CD4-positive, alpha-beta memory T cell (primary cell): ENCODE measurements at regions not wholly inside any gene's neighbourhood (a gene's known extent, or its start where the extent isn't known, plus 50 kb on each side); places are given as distances from the start of the nearest gene placed in this dataset.

Experiments used
- CTCF ChIA-PET: fragments of 350-600 bp; sonication (Branson Sonifier 250); formaldehyde crosslinking; loops from one replicate; lab custom pipeline; 2021; ENCODE audit warnings: inconsistent platforms; ENCODE audit not compliant: partially characterized antibody; lab: Charles Lee
- POLR2A ChIA-PET: fragments of 350-600 bp; sonication (Branson Sonifier 250); formaldehyde crosslinking; loops from one replicate; lab custom pipeline; 2021; ENCODE audit not compliant: partially characterized antibody; lab: Charles Lee
- DNase-seq, 5 donors: peaks; one replicate each; pipeline versions ENCODE4 v3.0.0 to v3.0.0-alpha.2; 2020 to 2022; ENCODE audit warnings: mixed read lengths in 1 of 5
- H3K27ac ChIP-seq: one replicate; pipeline ENCODE4 v1.7.0; 2013; ENCODE audit warnings: low read depth, low read length
- H3K27me3 ChIP-seq: 2 replicates; pipeline ENCODE4 v1.7.0; 2013; ENCODE audit warnings: mild to moderate bottlenecking, low read length, moderate library complexity; ENCODE audit not compliant: insufficient read depth
- H3K36me3 ChIP-seq: 2 replicates; pipeline ENCODE4 v1.7.0; 2013; ENCODE audit warnings: mild to moderate bottlenecking, low read length, moderate library complexity; ENCODE audit not compliant: insufficient read depth
- H3K4me1 ChIP-seq: 2 replicates; pipeline ENCODE4 v1.7.0; 2013; ENCODE audit warnings: mild to moderate bottlenecking, low read length, moderate library complexity; ENCODE audit not compliant: insufficient read depth
- H3K4me3 ChIP-seq, 2 donors: one replicate each; pipeline ENCODE4 v1.7.0; 2013; ENCODE audit warnings: low read length in 2 of 2, mild to moderate bottlenecking in 1 of 2
- H3K9me3 ChIP-seq, 2 donors: one replicate each; pipeline ENCODE4 v1.7.0; 2013; ENCODE audit warnings: low read length in 2 of 2, control low read depth in 1 of 2; ENCODE audit not compliant: control insufficient read depth in 1 of 2
- H3K27ac Mint-ChIP-seq, 7 donors: one replicate each; pipeline ENCODE4 v1.8.0; 2020 to 2021; ENCODE audit warnings: mixed read lengths in 7 of 7, mild to moderate bottlenecking in 6 of 7, inconsistent platforms in 3 of 7, moderate library complexity in 3 of 7
- H3K27me3 Mint-ChIP-seq, 2 donors: one replicate each; pipeline ENCODE4 v1.8.0; 2020 to 2021; ENCODE audit warnings: mixed read lengths in 2 of 2
- H3K36me3 Mint-ChIP-seq, 2 donors: one replicate each; pipeline ENCODE4 v1.8.0; 2020 to 2021; ENCODE audit warnings: mixed read lengths in 2 of 2, inconsistent platforms in 1 of 2, mild to moderate bottlenecking in 1 of 2
- H3K4me1 Mint-ChIP-seq, 4 donors: one replicate each; pipeline ENCODE4 v1.8.0; 2020 to 2021; ENCODE audit warnings: mixed read lengths in 4 of 4, mild to moderate bottlenecking in 1 of 4
- H3K4me3 Mint-ChIP-seq, 8 donors: one replicate each; pipeline ENCODE4 v1.8.0; 2020 to 2021; ENCODE audit warnings: mixed read lengths in 8 of 8, mild to moderate bottlenecking in 7 of 8, moderate library complexity in 6 of 8, inconsistent platforms in 3 of 8
- H3K9me3 Mint-ChIP-seq, 8 donors: one replicate each; pipeline ENCODE4 v1.8.0; 2020 to 2021; ENCODE audit warnings: mixed read lengths in 8 of 8, mild to moderate bottlenecking in 5 of 8, inconsistent platforms in 3 of 8, moderate library complexity in 1 of 8
- intact Hi-C: fragments of 100-400 bp; cut with micrococcal nuclease; formaldehyde crosslinking; loops from one replicate; pipeline ENCODE4 v1.15.1; 2023

DNA sequence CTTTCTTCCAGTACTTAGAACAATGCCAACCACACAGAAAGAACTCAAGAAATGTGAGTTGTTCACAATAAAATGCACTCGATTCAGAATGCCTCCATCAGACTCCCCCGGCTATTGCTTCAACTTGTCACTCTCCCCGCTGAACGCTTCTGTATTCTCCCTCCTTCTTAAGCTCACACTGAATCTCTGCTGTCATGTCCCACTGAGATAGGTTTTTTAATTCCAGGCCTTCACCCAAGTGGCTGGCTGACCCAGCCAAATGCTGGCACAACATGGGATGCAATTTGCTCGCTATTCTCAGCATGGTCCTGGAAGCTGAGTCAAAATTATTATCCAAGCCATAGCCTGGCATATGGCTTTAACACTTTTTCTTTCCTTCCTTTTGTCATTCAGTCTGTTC lies 76.8 kb upstream of the SERP2 start:
- H3K9me3 Mint-ChIP-seq = peaks cover 0 to 5% (median 0%) of the 10 kb centered on the region in 8 donors
- ChIA-PET CTCF (no interaction called here), POLR2A (no interaction called here)
- H3K27ac Mint-ChIP-seq = no peak overlapping the region
- intact Hi-C loops = no loop called here
- H3K27ac ChIP-seq = no peak overlapping the region
- H3K36me3 ChIP-seq = no peaks in the 10 kb centered on the region
- no peaks in the 10 kb centered on the region for H3K27me3 ChIP-seq
- peaks cover 4 to 12% (median 8%) of the 10 kb centered on the region in 4 donors for H3K4me1 Mint-ChIP-seq
- H3K4me3 Mint-ChIP-seq = no peak overlapping the region
- DNase-seq = no peak
- H3K4me3 ChIP-seq = no peak overlapping the region
- no peaks in the 10 kb centered on the region for H3K4me1 ChIP-seq
- H3K9me3 ChIP-seq = no peaks in the 10 kb centered on the region
- H3K36me3 Mint-ChIP-seq = no peaks in the 10 kb centered on the region
- peaks cover 5 to 22% of the 10 kb centered on the region in 2 donors for H3K27me3 Mint-ChIP-seq

DNA sequence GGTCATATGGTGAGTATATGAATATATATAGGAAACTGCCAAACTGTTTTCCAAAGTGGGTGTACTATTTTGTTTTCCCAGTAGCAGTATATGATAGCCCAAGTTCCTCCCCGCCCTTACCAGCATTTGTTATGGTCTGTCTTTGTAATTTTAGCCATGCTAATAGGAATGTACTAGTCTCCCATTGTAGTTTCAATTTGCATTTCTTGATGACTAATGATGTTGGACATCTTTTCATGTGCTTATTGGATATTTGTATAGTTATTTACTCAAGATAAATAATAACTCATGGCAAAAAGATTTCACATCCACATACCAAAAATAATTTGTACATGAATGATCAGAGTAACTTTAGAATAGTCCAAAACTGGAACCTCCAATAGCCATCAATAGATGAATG lies 75.3 kb upstream of the SERP2 start:
- no peak overlapping the region for H3K27ac ChIP-seq
- ChIA-PET CTCF (no interaction called here), POLR2A (no interaction called here)
- H3K9me3 ChIP-seq = no peaks in the 10 kb centered on the region
- H3K4me3 Mint-ChIP-seq = no peak overlapping the region
- DNase-seq = no peak
- H3K4me3 ChIP-seq = no peak overlapping the region
- H3K27me3 Mint-ChIP-seq = peaks cover 8 to 27% of the 10 kb centered on the region in 2 donors
- peaks cover 4 to 12% (median 8%) of the 10 kb centered on the region in 4 donors for H3K4me1 Mint-ChIP-seq
- no peaks in the 10 kb centered on the region for H3K4me1 ChIP-seq
- peaks cover 0 to 5% (median 0%) of the 10 kb centered on the region in 8 donors for H3K9me3 Mint-ChIP-seq
- H3K27me3 ChIP-seq = no peaks in the 10 kb centered on the region
- no peaks in the 10 kb centered on the region for H3K36me3 Mint-ChIP-seq
- no peaks in the 10 kb centered on the region for H3K36me3 ChIP-seq
- no peak overlapping the region for H3K27ac Mint-ChIP-seq
- intact Hi-C loops = no loop called here

DNA sequence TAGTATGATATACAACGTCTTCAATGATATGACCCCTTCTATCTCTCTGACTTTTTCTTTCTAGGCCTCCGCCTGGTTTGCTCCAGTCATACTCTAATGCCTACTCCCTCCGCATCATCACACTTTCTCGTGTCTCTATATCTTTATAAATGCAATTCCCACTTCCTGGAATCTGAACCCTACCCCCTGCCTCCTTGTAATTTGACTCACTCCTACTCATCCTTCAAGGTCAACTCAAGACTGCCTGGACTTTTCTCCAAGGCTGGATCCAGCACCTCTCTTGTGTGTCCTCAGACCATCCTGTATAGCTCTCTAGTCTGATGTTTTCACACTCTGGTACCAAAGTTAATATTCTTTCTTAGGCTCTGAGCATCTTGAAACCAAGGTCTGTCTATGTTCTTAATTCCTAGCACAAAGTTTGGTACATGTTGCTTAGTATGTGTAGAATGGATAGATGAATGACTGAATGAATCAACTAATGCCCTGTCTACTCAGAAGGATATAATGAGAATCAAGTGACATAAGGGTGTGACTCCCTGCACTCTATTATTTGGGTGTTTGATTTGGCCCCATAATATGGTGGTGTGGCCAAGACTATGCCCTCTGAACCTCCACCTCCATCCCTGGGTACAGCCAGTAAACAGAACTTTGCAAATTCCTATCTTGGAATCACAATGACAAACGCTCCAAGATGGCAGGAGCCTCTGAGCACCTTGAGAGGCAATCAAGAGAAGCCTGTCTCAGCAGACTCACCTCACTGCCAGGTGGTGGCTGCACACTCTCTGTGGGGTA lies 74.3 kb upstream of the SERP2 start:
- no peak for DNase-seq
- Histone ChIP-seq H3K36me3 (no peaks in the 10 kb centered on the region), H3K4me1 (no peaks in the 10 kb centered on the region), H3K9me3 (no peaks in the 10 kb centered on the region), H3K4me3 (no peak overlapping the region), H3K27me3 (no peaks in the 10 kb centered on the region), H3K27ac (no peak overlapping the region)
- no peak overlapping the region for H3K27ac Mint-ChIP-seq
- CTCF ChIA-PET = no interaction called here
- peaks cover 2 to 5% (median 2%) of the 10 kb centered on the region in 4 donors for H3K4me1 Mint-ChIP-seq
- H3K9me3 Mint-ChIP-seq = peaks cover 0 to 5% (median 0%) of the 10 kb centered on the region in 8 donors
- POLR2A ChIA-PET = no interaction called here
- intact Hi-C loops = no loop called here
- no peaks in the 10 kb centered on the region for H3K36me3 Mint-ChIP-seq
- no peak overlapping the region for H3K4me3 Mint-ChIP-seq
- H3K27me3 Mint-ChIP-seq = peaks cover 8 to 27% of the 10 kb centered on the region in 2 donors

DNA sequence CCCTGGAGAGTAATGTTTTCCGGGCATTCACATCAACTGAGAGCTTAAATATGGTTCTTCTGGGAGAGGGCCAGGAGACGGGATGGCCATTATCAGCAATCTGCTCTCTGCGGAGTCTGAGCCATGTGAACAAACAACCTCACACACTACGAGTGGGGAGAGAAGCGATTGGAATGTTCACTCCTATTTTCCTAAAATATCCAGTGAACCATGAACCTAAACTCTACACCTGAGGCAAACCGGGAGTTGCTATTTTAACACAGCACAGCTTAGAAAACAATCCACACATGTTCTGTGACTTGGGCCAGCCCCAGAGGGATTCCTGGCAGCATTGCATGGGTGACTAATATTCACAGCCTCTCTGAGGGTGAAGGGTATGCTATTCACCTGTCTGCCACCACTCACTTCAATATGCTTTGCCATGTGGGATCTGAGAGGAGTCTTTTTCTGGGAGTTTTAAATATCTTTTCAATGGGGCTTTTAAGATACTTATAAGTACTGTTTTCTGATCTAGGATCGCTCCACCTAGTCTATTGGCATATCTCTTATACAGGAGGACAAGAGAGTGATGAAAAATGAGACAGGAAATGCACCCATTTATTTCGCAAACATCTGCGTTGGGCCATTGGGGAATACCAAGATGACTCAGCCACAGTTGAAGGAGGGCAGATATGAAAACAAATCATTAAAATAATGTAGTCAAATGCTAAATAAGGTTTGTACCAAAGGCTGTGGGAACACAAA lies 72.6 kb upstream of the SERP2 start:
- Mint-ChIP-seq H3K36me3 (no peaks in the 10 kb centered on the region), H3K4me1 (peaks cover 0 to 5% (median 3%) of the 10 kb centered on the region in 4 donors), H3K9me3 (peaks cover 0 to 5% (median 0%) of the 10 kb centered on the region in 8 donors), H3K27ac (no peak overlapping the region), H3K4me3 (no peak overlapping the region), H3K27me3 (peaks cover 8 to 30% of the 10 kb centered on the region in 2 donors)
- CTCF ChIA-PET = no interaction called here
- no peaks in the 10 kb centered on the region for H3K36me3 ChIP-seq
- intact Hi-C loops = no loop called here
- H3K4me3 ChIP-seq = no peak overlapping the region
- no peak overlapping the region for H3K27ac ChIP-seq
- H3K27me3 ChIP-seq = no peaks in the 10 kb centered on the region
- H3K9me3 ChIP-seq = no peaks in the 10 kb centered on the region
- no peak for DNase-seq
- POLR2A ChIA-PET = no interaction called here
- peaks cover under 1% of the 10 kb centered on the region for H3K4me1 ChIP-seq

DNA sequence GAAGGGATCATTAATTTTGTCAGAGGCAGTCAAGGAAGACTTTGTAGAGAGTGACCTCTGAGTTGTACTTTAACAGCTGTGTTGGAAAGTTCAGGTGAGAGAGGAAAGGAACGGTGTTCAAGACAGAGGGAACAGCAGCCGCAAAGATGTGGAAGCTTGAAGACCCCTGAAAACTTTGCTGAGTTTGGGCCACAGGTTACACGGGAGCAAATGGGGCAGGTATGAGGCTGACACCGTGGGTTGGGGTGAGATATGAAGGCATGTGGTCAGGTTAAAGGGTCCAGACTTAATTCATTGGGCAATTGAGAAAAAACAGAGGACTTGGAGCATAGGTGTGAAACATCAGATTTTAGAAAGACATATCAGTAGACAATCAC lies 72.0 kb upstream of the SERP2 start:
- intact Hi-C loops = no loop called here
- Mint-ChIP-seq H3K9me3 (peaks cover 0 to 5% (median 0%) of the 10 kb centered on the region in 8 donors), H3K27ac (no peak overlapping the region), H3K36me3 (no peaks in the 10 kb centered on the region), H3K27me3 (peaks cover 8 to 31% of the 10 kb centered on the region in 2 donors), H3K4me3 (no peak overlapping the region), H3K4me1 (peaks cover 0 to 7% (median 6%) of the 10 kb centered on the region in 4 donors)
- POLR2A ChIA-PET = no interaction called here
- CTCF ChIA-PET = no interaction called here
- Histone ChIP-seq H3K36me3 (no peaks in the 10 kb centered on the region), H3K27me3 (no peaks in the 10 kb centered on the region), H3K27ac (no peak overlapping the region), H3K9me3 (no peaks in the 10 kb centered on the region), H3K4me1 (peaks cover 6% of the 10 kb centered on the region), H3K4me3 (no peak overlapping the region)
- no peak for DNase-seq

DNA sequence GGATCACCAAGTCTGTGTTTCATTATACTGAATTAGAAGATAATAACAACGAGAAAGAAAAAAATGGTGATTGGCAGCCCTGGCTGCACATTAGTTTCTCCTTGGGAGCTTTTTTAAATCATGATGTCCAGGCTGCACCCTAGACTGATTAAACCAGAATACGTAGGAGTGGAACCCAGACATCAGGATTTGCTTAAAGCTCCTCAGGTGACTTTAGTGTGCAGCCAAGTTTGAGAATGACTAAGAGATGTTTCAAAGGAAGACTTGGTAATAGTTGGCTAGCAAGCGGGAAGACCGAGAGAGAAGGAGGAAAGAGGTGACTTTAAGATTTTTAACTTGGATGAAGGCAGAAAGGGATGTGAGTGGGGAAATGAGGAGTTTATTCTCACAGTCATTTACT lies 71.4 kb upstream of the SERP2 start:
- intact Hi-C loops = no loop called here
- Histone ChIP-seq H3K27ac (no peak overlapping the region), H3K36me3 (no peaks in the 10 kb centered on the region), H3K9me3 (no peaks in the 10 kb centered on the region), H3K4me1 (peaks cover 10% of the 10 kb centered on the region), H3K27me3 (no peaks in the 10 kb centered on the region), H3K4me3 (no peak overlapping the region)
- DNase-seq = no peak
- Mint-ChIP-seq H3K27me3 (peaks cover 8 to 28% of the 10 kb centered on the region in 2 donors), H3K9me3 (peaks cover 0 to 5% (median 0%) of the 10 kb centered on the region in 8 donors), H3K4me1 (peaks cover 0 to 12% (median 6%) of the 10 kb centered on the region in 4 donors), H3K27ac (no peak overlapping the region), H3K4me3 (no peak overlapping the region), H3K36me3 (no peaks in the 10 kb centered on the region)
- CTCF ChIA-PET = no interaction called here
- POLR2A ChIA-PET = no interaction called here

DNA sequence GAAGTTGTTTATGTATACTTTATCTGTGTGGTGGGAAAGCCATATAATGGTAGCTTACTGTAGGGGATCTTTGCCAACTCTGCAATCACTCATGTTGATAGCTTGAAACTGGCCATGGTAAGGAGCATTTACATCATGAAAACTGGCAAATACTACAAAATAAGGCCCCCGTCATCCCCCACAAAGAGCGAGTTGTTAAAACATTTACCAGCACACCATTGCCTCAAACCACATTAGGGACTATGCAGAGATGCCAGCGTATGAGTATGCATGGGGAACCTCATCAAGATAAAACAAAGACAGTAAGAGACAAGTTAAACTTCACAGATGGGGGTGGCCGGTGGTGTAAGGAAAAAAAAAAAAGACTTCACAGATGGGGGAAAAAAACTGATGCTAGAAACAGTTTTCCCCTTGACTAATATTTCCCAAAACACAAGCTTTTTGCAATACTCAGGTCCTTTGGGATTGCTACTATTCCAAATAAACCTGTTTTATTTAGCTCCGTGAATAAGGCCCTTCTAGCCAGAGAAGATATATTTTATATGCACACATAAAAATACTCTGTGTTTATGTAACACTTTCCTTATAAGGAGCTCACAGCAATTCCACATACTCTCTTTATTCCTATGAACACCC lies 70.6 kb upstream of the SERP2 start:
- peaks cover 0 to 5% (median 0%) of the 10 kb centered on the region in 8 donors for H3K9me3 Mint-ChIP-seq
- intact Hi-C loops = no loop called here
- H3K4me3 Mint-ChIP-seq = no peak overlapping the region
- CTCF ChIA-PET = no interaction called here
- H3K36me3 Mint-ChIP-seq = no peaks in the 10 kb centered on the region
- H3K4me1 Mint-ChIP-seq = peaks cover 0 to 12% (median 8%) of the 10 kb centered on the region in 4 donors
- Histone ChIP-seq H3K27ac (no peak overlapping the region), H3K27me3 (no peaks in the 10 kb centered on the region), H3K36me3 (no peaks in the 10 kb centered on the region), H3K4me1 (peaks cover 10% of the 10 kb centered on the region), H3K9me3 (no peaks in the 10 kb centered on the region), H3K4me3 (no peak overlapping the region)
- peak overlapping the region in 1 of 7 donors; percentile 3 for H3K27ac Mint-ChIP-seq
- POLR2A ChIA-PET = interaction anchor here (1.4 kb wide), 1 partner anchor 28 kb away, joined by 5 read pairs; no protein-coding TSS in a partner anchor
- peaks cover 8 to 30% of the 10 kb centered on the region in 2 donors for H3K27me3 Mint-ChIP-seq
- DNase-seq = no peak
